Hepatocyte (in vitro differentiated cells): ENCODE measurements at regions not wholly inside any gene's neighbourhood (a gene's known extent, or its start where the extent isn't known, plus 50 kb on each side); places are given as distances from the start of the nearest gene placed in this dataset.

ENCODE experiments used
- EZH2 ChIP-seq: fragments of 200-600 bp; sonication (generic); IDR thresholded peaks from 2 replicates; pipeline ENCODE4 v1.6.1; 2016; ENCODE audit warnings: antibody characterized with exemption, mild to moderate bottlenecking, borderline replicate concordance
- TF ChIP-seq, protein P1 (sequence below): fragments of 200-600 bp; sonication (generic); IDR thresholded peaks from 2 replicates; pipeline ENCODE4 v1.5.1; 2016; ENCODE audit warnings: antibody characterized with exemption, mild to moderate bottlenecking; ENCODE audit not compliant: poor library complexity

DNA sequence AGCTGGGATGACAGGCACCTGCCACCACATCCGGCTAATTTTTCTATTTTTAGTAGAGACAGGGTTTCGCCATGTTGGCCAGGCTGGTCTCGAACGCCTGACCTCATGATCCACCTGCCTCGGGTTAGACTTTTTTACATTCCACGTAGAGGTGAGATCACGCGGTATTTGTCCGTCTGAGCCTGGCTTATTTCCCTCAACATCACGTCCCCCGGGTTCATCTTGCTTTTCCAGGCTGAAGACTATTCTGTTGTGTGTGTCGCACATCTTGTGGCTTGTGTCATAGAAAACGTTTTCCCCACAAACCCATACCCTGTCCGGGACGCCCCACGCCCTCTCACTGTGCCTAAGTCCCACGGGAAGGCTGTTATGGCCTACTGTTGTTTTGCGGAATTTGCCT is 185.3 kb downstream of the CRLF2 start:
- TF ChIP-seq, protein P1, sequence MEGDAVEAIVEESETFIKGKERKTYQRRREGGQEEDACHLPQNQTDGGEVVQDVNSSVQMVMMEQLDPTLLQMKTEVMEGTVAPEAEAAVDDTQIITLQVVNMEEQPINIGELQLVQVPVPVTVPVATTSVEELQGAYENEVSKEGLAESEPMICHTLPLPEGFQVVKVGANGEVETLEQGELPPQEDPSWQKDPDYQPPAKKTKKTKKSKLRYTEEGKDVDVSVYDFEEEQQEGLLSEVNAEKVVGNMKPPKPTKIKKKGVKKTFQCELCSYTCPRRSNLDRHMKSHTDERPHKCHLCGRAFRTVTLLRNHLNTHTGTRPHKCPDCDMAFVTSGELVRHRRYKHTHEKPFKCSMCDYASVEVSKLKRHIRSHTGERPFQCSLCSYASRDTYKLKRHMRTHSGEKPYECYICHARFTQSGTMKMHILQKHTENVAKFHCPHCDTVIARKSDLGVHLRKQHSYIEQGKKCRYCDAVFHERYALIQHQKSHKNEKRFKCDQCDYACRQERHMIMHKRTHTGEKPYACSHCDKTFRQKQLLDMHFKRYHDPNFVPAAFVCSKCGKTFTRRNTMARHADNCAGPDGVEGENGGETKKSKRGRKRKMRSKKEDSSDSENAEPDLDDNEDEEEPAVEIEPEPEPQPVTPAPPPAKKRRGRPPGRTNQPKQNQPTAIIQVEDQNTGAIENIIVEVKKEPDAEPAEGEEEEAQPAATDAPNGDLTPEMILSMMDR = no peak
- no peak for TF ChIP-seq EZH2
